SK-N-SH (cell line): ENCODE measurements at regions not wholly inside any gene's neighbourhood (a gene's known extent, or its start where the extent isn't known, plus 50 kb on each side); places are given as distances from the start of the nearest gene placed in this dataset.

Source experiments
- CTCF ChIP-seq: fragments of 200-600 bp; sonication (generic); IDR thresholded peaks from 2 replicates; pipeline ENCODE4 v1.6.1; 2017; ENCODE audit warnings: antibody characterized with exemption, mild to moderate bottlenecking, moderate library complexity
- EZH2phosphoT487 ChIP-seq: fragments of 200-600 bp; sonication (generic); IDR thresholded peaks from 2 replicates; pipeline ENCODE4 v1.6.1; 2017; ENCODE audit warnings: low read depth, mixed run types, mild to moderate bottlenecking, antibody characterized with exemption, moderate library complexity, borderline replicate concordance
- FOXJ3 ChIP-seq: sonication (generic); formaldehyde crosslinking; IDR thresholded peaks from 2 replicates; pipeline ENCODE4 v1.5.1; 2020; ENCODE audit warnings: mild to moderate bottlenecking, missing genetic modification reagents
- FOXM1 ChIP-seq: IDR thresholded peaks from 2 replicates; pipeline ENCODE4 v1.4.0; 2012; ENCODE audit warnings: low read depth, mild to moderate bottlenecking
- GABPA ChIP-seq: IDR thresholded peaks from 2 replicates; pipeline ENCODE4 v1.4.0; 2012; ENCODE audit warnings: low read depth, mild to moderate bottlenecking
- JUND ChIP-seq: IDR thresholded peaks from 2 replicates; pipeline ENCODE4 v1.4.0; 2012
- POLR2AphosphoS5 ChIP-seq: IDR thresholded peaks from 2 replicates; pipeline ENCODE4 v1.6.1; 2012; ENCODE audit warnings: low read depth, low read length
- RAD21 ChIP-seq: IDR thresholded peaks from 2 replicates; pipeline ENCODE4 v1.6.1; 2012; ENCODE audit warnings: mild to moderate bottlenecking, low read length
- RFX5 ChIP-seq: IDR thresholded peaks from 2 replicates; pipeline ENCODE4 v1.6.1; 2012; ENCODE audit warnings: mild to moderate bottlenecking, improper control_type of control experiment, low read length
- SMC3 ChIP-seq: IDR thresholded peaks from 2 replicates; pipeline ENCODE4 v1.6.1; 2012; ENCODE audit warnings: low read depth, low read length, improper control_type of control experiment
- ZBTB33 ChIP-seq: IDR thresholded peaks from 2 replicates; pipeline ENCODE4 v1.4.0; 2012; ENCODE audit warnings: low read depth, borderline replicate concordance

- TF ChIP-seq GABPA, result no peak
- no peak for TF ChIP-seq FOXJ3
- TF ChIP-seq RAD21, result no peak
- TF ChIP-seq CTCF, result no peak
- no peak for TF ChIP-seq RFX5
- no peak for TF ChIP-seq SMC3
- TF ChIP-seq POLR2AphosphoS5, result no peak
- TF ChIP-seq JUND, result no peak
- no peak for TF ChIP-seq ZBTB33
- TF ChIP-seq EZH2phosphoT487, result no peak
- TF ChIP-seq FOXM1, result no peak
These were observed 231.9 kb downstream of the NSUN3 start for GRCh38 chr3:94294806-94295205.
